GM12878 (cell line): ENCODE measurements at regions not wholly inside any gene's neighbourhood (a gene's known extent, or its start where the extent isn't known, plus 50 kb on each side); places are given as distances from the start of the nearest gene placed in this dataset.

Experiments
- ATAC-seq: fragments of 200-7000 bp; cut with Tn5 transposase; 3 replicates; pipeline ENCODE4 v1.9.1; 2020; ENCODE audit warnings: mild to moderate bottlenecking, moderate library complexity
- BruUV-seq: library from RNA; stranded (reverse); fragments of 400-500 nt; replicated peaks from 2 replicates; lab custom pipeline; 2021; lab: Mats Ljungman, UMichigan
- CTCF ChIA-PET: fragments of 300-600 bp; sonication (Branson Sonifier 250); formaldehyde crosslinking; extraction: SDS; loops from one replicate; lab custom pipeline; 2021; ENCODE audit warnings: inconsistent platforms; lab: Yijun Ruan, JAX
- POLR2A ChIA-PET: fragments of 350-600 bp; formaldehyde crosslinking; extraction: SDS; loops from one replicate; lab custom pipeline; 2021; ENCODE audit warnings: inconsistent platforms; lab: Charles Lee
- RAD21 ChIA-PET: fragments of 300-600 bp; sonication (Branson Sonifier 250); formaldehyde crosslinking; loops from one replicate; lab custom pipeline; 2023; ENCODE audit warnings: antibody characterized with exemption; ENCODE audit not compliant: unreplicated experiment; lab: Charles Lee
- SMC1A ChIA-PET: fragments of 300-600 bp; sonication (Branson Sonifier 250); formaldehyde crosslinking; loops from one replicate; lab custom pipeline; 2023; ENCODE audit not compliant: unreplicated experiment, uncharacterized antibody; lab: Charles Lee
- DNase-seq: peaks from one replicate; pipeline ENCODE4 v3.0.0-alpha.2; 2011; ENCODE audit warnings: low read depth, low spot score
- FAIRE-seq: peaks from 3 replicates; lab custom pipeline; 2011; peaks lifted over from hg19 to GRCh38; lab: Jason Lieb, UNC
- H2AFZ ChIP-seq: 2 replicates; pipeline ENCODE4 v1.6.0; 2011; ENCODE audit warnings: low read depth, low read length, control low read depth; ENCODE audit not compliant: control insufficient read depth
- H3K27ac ChIP-seq: 2 replicates; pipeline ENCODE4 v1.5.1; 2011; ENCODE audit warnings: control low read depth; ENCODE audit not compliant: control insufficient read depth, insufficient read depth
- H3K27me3 ChIP-seq, 2 experiments: replicated peaks in 1 of 2; 2 replicates each; pipeline versions ENCODE4 v1.6.0 to v1.6.1; 2011; ENCODE audit warnings: low read length in 1 of 2; ENCODE audit not compliant: control insufficient read depth in 2 of 2, insufficient read depth in 2 of 2
- H3K36me3 ChIP-seq, 2 experiments: 2 replicates each; pipeline ENCODE4 v1.5.1; 2011; ENCODE audit warnings: low read length in 1 of 2; ENCODE audit not compliant: control insufficient read depth in 2 of 2, insufficient read depth in 2 of 2
- H3K4me1 ChIP-seq: 2 replicates; pipeline ENCODE4 v1.6.1; 2011; ENCODE audit warnings: mild to moderate bottlenecking, low read length, moderate library complexity, mixed read lengths; ENCODE audit not compliant: control insufficient read depth, insufficient read depth
- H3K4me2 ChIP-seq: 2 replicates; pipeline ENCODE4 v1.6.0; 2011; ENCODE audit warnings: control low read depth; ENCODE audit not compliant: control insufficient read depth, insufficient read depth
- H3K4me3 ChIP-seq: fragments of 200-600 bp; sonication (generic); 2 replicates; pipeline ENCODE4 v1.5.1; 2016
- H3K79me2 ChIP-seq: 2 replicates; pipeline ENCODE4 v1.6.0; 2011; ENCODE audit warnings: low read length; ENCODE audit not compliant: control insufficient read depth, insufficient read depth
- H3K9ac ChIP-seq: 2 replicates; pipeline ENCODE4 v1.8.0; 2011; ENCODE audit warnings: low read length, control low read depth, mixed read lengths; ENCODE audit not compliant: control insufficient read depth, insufficient read depth
- H3K9me3 ChIP-seq: replicated peaks from 3 replicates; pipeline ENCODE4 v1.5.1; 2011; ENCODE audit warnings: mild to moderate bottlenecking, low read length; ENCODE audit not compliant: control insufficient read depth, insufficient read depth
- H4K20me1 ChIP-seq: 2 replicates; pipeline ENCODE4 v1.6.0; 2011; ENCODE audit not compliant: control insufficient read depth, insufficient read depth
- IKZF1 ChIP-seq: fragments of 450-650 bp; conservative IDR thresholded peaks from 2 replicates; pipeline ENCODE4 v1.6.1; 2017; ENCODE audit warnings: antibody characterized with exemption, mild to moderate bottlenecking
- NFXL1 ChIP-seq: fragments of 450-650 bp; IDR thresholded peaks from 2 replicates; pipeline ENCODE4 v1.6.1; 2017; ENCODE audit warnings: antibody characterized with exemption, mild to moderate bottlenecking, borderline replicate concordance
- RBBP5 ChIP-seq: fragments of 200-600 bp; sonication (generic); conservative IDR thresholded peaks from 2 replicates; pipeline ENCODE4 v1.6.1; 2016
- ZNF622 ChIP-seq: fragments of 450-650 bp; IDR thresholded peaks from 2 replicates; pipeline ENCODE4 v1.6.1; 2017; ENCODE audit warnings: mild to moderate bottlenecking, inconsistent platforms
- WGBS: methylation state at CpG from one replicate; pipeline ENCODE4 v1.1.6; 2016; ENCODE audit warnings: low lambda C conversion rate; ENCODE audit not compliant: insufficient replicate concordance, insufficient coverage; ENCODE audit errors: missing lambda C conversion rate; 5-methylcytosine and 5-hydroxymethylcytosine counted together
- in situ Hi-C: fragments of 300-500 bp; cut with MboI; formaldehyde crosslinking; loops from 9 replicates; pipeline ENCODE4 v1.14.3; 2018; ENCODE audit warnings: mixed read lengths
- intact Hi-C: fragments of 100-400 bp; cut with micrococcal nuclease; formaldehyde crosslinking; loops from one replicate; pipeline ENCODE4 v1.14.2; 2022; ENCODE audit not compliant: unreplicated experiment
- TF ChIP-seq, protein P1 (sequence below): fragments of 450-650 bp; IDR thresholded peaks from 2 replicates; pipeline ENCODE4 v1.6.1; 2018; ENCODE audit warnings: borderline replicate concordance, mild to moderate bottlenecking; ENCODE audit not compliant: partially characterized antibody

DNA sequence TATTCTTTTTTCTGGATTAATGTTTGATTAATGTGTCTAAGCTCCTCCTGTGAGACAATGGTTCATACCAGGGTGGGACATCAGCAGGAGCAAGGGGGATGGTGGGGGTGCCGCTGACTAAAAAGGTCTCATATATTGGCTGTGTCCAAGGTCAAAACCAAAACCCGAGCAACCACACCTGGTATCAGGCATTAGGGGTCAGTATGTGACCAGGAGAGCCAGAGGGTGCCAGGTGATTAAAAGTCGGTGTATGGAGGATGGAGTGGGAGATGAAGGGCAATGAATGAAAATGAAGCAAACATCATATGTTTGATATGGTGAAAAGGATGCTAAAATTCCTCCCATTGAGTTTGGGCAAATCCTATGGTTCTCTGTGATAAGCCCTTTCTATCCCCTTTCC, 118.0 kb downstream of the MIAT start:
- peaks cover 0 to 3% of the 10 kb centered on the region in 2 experiments; a peak in 1 of 4 replicates for H3K36me3 ChIP-seq
- ChIA-PET POLR2A (no interaction called here), CTCF (no interaction called here), RAD21 (no interaction called here), SMC1A (no interaction called here)
- no peak overlapping the region for H3K27ac ChIP-seq
- WGBS: 65% methylated on average over 3 of the region's 3 CpGs
- TF ChIP-seq, protein P1, sequence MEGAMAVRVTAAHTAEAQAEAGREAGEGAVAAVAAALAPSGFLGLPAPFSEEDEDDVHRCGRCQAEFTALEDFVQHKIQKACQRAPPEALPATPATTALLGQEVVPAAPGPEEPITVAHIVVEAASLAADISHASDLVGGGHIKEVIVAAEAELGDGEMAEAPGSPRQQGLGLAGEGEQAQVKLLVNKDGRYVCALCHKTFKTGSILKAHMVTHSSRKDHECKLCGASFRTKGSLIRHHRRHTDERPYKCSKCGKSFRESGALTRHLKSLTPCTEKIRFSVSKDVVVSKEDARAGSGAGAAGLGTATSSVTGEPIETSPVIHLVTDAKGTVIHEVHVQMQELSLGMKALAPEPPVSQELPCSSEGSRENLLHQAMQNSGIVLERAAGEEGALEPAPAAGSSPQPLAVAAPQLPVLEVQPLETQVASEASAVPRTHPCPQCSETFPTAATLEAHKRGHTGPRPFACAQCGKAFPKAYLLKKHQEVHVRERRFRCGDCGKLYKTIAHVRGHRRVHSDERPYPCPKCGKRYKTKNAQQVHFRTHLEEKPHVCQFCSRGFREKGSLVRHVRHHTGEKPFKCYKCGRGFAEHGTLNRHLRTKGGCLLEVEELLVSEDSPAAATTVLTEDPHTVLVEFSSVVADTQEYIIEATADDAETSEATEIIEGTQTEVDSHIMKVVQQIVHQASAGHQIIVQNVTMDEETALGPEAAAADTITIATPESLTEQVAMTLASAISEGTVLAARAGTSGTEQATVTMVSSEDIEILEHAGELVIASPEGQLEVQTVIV: no peak
- no peak for TF ChIP-seq ZNF622
- no peak for TF ChIP-seq RBBP5
- no peak for TF ChIP-seq IKZF1
- TF ChIP-seq NFXL1: no peak
- DNase-seq (no peak), FAIRE-seq (no peak), ATAC-seq (no peak)
- H3K79me2 ChIP-seq: no peaks in the 10 kb centered on the region
- H3K4me3 ChIP-seq: no peak overlapping the region
- H4K20me1 ChIP-seq: no peaks in the 10 kb centered on the region
- in situ Hi-C loops: no loop called here
- H3K9me3 ChIP-seq: no peaks in the 10 kb centered on the region
- H3K9ac ChIP-seq: no peak overlapping the region
- H3K4me1 ChIP-seq: no peaks in the 10 kb centered on the region
- no peak overlapping the region for H2AFZ ChIP-seq
- BruUV-seq: no TSS peak
- intact Hi-C loops: no loop called here
- H3K27me3 ChIP-seq: no peaks in the 10 kb centered on the region
- no peak overlapping the region for H3K4me2 ChIP-seq
